A549 (cell line): ENCODE measurements at regions not wholly inside any gene's neighbourhood (a gene's known extent, or its start where the extent isn't known, plus 50 kb on each side); places are given as distances from the start of the nearest gene placed in this dataset.

ENCODE experiments used
- JUN ChIP-seq, 2 experiments: fragments of >200 bp; sonication (Bioruptor Twin); formaldehyde crosslinking; IDR thresholded peaks; 2 replicates in 1 of 2; 3 replicates in 1 of 2; pipeline ENCODE4 v1.6.1; 2016 to 2017
- PHF8 ChIP-seq: fragments of 200-600 bp; sonication (generic); IDR thresholded peaks from 2 replicates; pipeline ENCODE4 v1.6.1; 2016; ENCODE audit warnings: low read depth, mild to moderate bottlenecking, antibody characterized with exemption, moderate library complexity, borderline replicate concordance
- TF ChIP-seq, protein P1 (sequence below): fragments of >200 bp; sonication (Bioruptor Twin); formaldehyde crosslinking; IDR thresholded peaks from 3 replicates; pipeline ENCODE4 v1.5.1; 2016

DNA sequence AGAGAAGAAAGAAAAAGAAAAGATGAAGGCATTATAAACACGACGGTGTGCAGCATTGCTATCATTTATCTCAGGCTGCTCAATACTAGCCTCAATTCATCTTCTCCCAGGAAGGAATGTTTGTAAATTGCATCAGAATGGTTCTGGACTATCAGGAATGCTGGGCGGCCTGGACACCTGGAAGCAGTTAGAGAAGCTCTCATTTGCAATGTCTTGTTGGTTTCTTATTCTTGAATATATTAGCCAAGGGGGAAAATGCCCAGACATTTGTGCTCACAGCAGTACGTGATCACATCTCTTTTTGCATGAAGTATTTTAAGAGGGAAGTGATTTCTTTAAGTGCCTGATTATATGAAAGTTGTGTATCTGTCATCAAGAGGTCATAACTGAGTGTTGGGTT is 85.6 kb upstream of the IMMP2L start:
- no peak for TF ChIP-seq JUN (IDR thresholded peaks at IDR 0.05)
- TF ChIP-seq, protein P1, sequence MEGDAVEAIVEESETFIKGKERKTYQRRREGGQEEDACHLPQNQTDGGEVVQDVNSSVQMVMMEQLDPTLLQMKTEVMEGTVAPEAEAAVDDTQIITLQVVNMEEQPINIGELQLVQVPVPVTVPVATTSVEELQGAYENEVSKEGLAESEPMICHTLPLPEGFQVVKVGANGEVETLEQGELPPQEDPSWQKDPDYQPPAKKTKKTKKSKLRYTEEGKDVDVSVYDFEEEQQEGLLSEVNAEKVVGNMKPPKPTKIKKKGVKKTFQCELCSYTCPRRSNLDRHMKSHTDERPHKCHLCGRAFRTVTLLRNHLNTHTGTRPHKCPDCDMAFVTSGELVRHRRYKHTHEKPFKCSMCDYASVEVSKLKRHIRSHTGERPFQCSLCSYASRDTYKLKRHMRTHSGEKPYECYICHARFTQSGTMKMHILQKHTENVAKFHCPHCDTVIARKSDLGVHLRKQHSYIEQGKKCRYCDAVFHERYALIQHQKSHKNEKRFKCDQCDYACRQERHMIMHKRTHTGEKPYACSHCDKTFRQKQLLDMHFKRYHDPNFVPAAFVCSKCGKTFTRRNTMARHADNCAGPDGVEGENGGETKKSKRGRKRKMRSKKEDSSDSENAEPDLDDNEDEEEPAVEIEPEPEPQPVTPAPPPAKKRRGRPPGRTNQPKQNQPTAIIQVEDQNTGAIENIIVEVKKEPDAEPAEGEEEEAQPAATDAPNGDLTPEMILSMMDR: no peak
- TF ChIP-seq PHF8: no peak
